GM19395 (cell line): ENCODE measurements at regions not wholly inside any gene's neighbourhood (a gene's known extent, or its start where the extent isn't known, plus 50 kb on each side); places are given as distances from the start of the nearest gene placed in this dataset.
"Not testable (repeated sequence)": the region's sequence is repeated elsewhere in the genome, so short reads cannot be mapped to it uniquely, and the experiment has no call there.

Experiments used
- ATAC-seq: cut with Tn5 transposase; IDR thresholded peaks from one replicate; pipeline ENCODE4 v1.9.1; 2021; ENCODE audit warnings: mild to moderate bottlenecking, moderate library complexity; ENCODE audit not compliant: unreplicated experiment

DNA sequence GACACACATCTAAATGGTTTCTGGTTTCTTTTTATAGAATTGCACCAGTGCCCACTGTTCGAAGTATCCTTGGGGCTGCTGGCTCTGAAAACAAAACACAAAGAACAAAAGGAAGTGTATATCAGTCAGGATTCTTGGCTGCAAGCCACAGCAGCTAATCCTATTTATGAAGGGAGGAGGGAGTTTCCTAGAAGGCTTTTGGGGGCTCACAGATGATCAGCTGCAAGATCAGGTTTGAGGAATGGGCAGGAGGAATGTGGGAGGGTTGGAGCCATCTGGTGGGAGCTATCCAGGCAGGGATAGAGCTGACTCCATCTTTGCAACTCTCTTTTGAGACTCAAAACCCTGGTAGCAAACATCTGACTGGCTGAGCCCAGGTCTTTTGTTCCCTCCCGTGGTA lies 118.3 kb upstream of the EEF2KMT start:
- no peak for ATAC-seq

DNA sequence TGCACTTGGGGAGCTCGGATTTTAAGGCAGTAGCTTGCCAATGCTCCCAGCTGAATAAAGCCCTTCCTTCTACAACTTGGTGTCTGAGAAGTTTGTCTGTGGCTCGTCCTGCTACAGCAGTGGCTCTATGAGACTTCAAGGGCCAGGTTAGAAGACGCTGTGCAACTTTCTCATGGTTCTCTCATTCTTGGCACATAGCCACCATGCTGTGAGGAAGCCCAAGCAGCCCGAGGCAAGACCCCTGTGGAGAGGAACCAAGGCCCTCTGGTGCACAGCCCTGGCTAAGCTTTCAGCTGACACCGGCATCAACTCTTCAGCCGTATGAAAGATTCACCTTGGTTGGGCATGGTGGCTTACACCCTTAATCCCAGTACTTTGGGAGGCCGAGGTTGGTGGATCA lies 116.9 kb upstream of the EEF2KMT start:
- ATAC-seq, result no peak

DNA sequence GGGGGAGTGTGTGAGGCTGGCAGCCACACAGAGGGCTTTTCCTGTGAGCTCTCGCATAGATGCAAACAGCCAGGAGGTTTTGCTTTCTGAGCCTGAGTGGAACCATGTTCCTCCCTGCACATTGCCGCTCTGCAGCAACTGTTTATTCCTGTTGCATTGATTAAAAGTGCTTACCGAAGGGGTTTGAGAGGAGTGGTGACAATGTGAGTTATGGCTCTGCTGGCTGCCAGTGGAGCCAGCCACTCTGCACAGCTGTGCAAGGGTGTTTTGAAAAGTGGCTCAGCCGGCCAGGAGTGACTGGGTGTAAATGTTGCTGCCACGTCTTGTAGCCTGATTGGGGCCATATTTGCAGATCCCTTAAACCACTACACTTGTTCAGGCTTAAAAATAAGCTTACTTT lies 114.9 kb upstream of the EEF2KMT start:
- ATAC-seq, result not testable (repeated sequence)

DNA sequence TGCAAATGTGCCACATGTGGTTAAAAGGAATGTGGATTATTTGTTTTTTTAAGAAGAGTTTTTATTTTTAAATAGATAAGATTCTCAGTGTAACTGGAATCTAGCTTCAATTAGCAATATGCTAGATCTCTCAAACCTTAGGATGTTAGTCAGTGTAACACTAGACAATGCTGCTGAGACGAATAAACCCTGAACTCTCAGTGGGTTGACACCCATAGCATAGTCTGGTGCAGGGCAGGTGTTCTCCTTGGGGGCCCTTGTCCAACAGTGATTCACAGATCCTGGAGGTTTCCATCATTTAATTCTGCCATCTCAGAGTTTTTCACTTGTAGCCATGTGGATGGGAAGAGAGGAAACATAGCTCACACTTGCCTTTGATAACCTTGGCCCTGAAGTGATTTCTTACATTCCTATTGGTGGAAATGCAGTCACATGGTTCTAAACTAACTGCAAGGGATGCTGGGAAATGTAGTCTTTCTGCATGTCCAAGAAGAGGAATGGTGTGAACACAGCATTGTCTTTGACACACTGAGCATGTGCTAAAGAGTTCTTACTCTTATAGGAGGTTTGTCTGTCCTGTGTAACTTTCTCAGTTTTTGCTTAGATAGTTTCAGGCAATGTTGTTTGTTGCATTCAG lies 110.4 kb upstream of the EEF2KMT start:
- not testable (repeated sequence) for ATAC-seq

DNA sequence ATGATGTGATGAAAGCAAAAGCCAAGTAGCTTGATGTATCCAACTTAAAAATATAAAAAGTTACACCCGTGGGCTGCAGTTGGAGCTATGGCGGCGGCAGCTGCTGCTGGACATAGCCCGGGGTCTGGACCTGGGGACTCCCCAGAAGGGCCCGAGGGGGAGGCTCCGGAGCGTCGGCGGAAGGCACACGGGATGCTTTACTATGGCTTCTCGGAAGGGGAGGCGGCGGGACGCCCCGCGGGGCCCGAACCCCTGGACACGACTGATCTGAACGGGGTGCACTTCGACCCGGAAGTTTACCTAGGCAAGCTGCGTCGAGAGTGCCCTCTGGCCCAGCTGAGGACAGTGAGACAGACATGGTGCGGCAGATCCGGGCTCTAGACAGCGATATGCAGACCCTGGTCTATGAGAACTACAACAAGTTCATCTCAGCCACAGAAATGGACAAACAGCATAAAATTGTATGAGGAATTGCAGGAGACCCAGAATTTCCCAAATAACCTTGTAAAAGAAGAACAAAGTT lies 109.5 kb upstream of the EEF2KMT start:
- no peak for ATAC-seq

DNA sequence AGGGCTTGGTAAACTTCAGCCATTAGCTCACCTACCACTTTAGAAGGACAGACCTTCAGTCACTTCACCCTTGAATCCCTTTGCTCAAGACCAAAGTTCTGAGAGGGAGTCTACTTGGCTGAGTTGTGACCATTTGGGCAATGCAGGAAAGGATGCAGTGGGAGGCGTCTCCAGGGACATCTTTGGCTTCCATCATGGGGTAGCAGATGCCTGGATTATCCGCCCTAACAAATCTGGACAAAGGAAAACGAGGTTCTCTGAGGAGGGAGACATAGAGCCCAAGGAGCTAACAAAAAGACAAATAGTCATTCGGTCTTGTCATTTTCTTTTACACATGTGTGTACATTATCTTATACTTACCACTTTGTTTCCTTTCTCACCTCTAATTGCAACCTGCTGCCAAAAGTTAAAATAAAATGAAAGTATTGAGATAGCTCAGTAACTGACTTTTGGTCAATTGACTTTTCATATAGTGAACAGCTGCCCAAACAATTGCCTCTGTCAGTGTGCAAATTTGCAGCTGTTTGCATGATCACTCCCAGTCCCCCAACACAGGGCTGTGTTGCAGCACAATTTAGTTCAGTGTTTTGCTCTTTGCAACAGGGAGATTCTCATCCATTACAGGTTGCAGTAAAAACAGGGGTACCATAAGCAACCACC lies 108.9 kb upstream of the EEF2KMT start:
- no peak for ATAC-seq

DNA sequence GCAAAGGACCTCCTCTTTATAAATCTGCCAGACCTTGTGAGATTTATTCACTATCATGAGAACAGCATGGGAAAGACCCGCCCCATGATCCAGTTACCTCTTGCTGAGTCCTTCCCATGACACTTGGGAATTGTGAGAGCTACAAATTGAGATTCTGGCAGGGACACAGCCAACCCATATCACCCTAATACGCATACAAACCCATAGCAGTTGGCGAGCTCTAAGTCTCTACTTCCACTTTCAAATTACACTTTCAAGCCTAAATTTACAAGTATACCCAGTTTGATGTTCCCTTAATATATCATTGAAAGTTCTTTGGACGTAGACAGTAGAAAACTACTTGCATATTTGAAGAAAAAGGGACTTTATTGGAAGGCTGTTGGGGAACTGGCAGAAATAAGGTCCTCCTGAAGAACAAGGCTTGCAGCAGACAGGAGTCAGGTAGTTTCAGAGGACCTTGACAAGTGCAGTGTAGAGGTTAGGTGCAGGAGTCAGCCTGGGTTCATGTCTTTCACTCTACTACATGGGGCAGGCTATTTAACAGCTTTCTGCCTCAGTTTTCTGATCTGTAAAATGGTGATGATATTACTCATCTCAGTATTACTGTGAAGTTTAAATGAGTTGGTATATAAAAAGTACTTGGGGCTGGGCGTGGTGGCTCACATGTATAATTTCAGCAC lies 107.9 kb upstream of the EEF2KMT start:
- ATAC-seq, result no peak

DNA sequence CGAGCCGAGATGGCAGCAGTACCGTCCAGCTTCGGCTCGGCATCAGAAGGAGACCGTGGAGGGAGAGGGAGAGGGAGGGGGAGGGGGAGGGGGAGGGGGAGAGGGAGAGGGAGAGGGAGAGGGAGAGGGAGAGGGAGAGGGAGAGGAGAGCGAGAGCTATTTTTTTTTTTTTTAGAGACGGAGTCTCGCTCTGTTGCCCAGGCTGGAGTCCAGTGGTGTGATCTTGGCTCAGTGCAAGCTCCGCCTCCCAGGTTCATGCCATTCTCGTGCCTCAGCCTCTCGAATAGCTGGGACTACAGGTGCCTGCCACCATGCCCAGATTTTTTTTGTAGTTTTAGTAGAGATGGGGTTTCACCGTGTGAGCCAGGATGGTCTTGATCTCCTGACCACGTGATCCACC lies 106.1 kb upstream of the EEF2KMT start:
- not testable (repeated sequence) for ATAC-seq

DNA sequence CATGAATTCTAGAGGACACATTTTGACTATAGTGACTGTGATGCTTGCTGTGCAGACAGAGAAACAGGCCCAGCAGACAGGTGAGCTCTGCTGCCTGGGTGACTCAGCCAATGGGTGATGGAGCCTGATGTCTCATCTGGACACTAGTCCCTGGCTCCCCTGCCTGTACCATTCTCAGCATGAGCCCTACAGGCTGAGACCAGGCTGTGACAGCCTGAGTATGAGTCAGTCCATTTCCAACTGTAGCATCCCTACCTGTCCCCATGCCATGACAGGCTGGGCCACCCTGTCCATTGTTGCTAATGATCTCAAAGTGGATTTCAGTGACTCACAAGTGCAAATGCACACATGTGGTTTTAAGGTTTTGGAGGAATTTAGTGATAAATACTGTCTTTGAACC lies 102.5 kb upstream of the EEF2KMT start:
- no peak for ATAC-seq

DNA sequence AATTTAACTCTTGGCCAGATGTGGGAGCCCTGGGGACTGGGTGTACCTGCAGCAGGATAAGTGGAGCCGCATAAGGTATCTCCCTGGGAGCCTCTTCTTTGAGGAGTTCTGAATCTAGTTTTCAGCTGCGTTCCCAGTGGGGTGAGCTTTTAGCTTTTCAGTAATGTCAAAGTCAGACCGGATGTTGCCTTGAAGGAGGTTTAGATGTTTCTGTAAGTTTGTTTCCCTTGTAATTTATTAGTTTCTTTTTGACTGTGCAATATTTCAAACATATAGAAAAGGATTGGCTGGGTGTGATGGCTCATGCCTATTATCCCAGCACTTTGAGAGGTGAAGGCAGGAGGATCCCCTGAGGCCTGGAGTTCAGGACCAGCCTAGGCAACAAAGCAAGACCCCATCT lies 98.6 kb upstream of the EEF2KMT start:
- no peak for ATAC-seq

DNA sequence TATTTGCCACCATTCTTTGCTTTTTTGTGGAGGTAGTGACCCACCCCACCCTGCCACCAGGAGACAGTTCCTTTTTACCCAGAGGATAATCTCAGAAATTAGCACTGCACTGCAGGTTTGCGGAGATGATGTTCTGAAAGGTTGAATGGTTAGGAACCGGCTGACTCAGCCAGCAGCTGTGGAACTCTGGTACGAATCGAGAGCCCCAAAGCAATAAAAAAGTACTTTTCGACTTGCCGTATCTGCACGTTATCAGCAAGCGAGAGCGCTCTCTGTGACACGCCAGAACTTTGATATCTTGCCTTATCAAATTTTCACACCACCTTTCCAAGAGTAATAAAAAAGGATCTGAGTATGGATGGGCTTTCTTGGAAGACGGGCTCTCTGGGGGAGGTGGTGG lies 96.3 kb upstream of the EEF2KMT start:
- no peak for ATAC-seq

DNA sequence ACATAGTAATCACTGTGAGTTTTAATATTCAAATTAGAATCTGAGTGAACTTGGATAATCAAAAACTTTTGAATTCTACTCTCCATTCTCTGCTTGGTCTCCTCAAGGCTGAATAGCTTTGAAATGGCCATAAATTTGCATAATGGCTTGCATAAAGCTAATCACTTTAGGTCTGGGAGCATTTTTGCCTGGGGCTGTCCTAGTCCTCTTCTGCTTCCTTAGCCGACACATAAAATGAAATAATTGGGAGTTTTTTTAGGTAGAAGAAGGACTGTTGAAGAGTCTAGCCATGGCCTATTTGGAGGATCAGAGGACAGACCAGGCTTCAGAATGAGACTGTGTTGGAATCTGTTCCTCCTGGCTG lies 91.4 kb upstream of the EEF2KMT start:
- no peak for ATAC-seq

DNA sequence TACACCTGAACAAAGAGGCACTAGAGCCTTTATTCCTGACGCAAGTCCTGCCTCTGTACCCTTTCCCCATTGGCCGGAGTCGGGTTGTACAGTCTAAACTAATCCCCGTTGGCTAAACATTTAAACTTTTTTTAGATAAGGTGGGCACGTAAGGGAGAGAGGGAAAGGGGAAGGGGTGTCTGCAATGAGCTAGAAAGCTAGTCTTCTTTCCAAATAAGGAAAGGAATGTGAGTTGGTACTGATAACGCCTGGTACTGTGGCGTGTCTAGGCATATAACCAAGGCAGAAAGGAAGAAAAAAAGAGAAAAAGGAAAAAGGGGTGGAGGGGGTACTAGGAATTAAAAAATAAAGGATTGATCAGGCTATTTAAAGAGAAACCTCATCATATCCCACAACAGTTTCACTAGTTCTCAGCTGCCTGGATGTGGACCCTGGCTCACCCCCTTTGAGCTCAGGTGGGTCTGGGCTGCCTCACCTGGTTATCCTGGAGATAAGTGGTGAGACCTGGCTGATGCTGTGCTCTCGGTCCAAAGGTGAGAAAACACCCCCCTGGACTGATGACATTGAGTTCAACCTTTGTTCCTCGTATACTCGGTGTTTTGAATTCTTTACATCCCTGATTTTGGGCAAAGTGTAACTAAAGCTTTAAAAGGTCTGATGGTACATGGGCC lies 90.9 kb upstream of the EEF2KMT start:
- ATAC-seq, result no peak

DNA sequence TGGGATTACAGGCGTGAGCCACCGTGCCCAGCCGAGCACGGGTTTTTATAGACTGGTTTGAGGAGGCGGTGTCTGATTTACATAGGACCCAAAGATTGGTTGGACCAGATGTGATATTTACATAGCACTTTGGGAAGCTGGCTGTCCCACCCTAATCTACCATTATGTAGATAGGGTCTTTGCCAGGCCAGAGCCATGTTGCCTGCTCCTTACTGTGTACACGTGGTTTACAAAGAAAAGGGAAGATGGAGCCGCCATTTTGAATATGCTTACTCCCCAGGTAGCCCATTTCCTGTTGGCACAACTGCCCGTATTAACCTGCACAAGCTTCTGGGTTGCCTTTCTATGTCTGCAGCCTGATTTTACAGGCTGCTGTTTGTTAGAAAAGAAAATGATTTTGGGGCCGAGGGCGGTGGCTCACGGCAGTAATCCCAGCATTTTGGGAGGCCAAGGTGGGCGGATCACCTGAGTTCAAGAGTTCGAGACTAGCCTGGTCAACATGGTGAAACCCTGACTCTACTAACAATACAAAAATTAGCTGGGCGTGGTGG lies 89.9 kb upstream of the EEF2KMT start:
- no peak for ATAC-seq

DNA sequence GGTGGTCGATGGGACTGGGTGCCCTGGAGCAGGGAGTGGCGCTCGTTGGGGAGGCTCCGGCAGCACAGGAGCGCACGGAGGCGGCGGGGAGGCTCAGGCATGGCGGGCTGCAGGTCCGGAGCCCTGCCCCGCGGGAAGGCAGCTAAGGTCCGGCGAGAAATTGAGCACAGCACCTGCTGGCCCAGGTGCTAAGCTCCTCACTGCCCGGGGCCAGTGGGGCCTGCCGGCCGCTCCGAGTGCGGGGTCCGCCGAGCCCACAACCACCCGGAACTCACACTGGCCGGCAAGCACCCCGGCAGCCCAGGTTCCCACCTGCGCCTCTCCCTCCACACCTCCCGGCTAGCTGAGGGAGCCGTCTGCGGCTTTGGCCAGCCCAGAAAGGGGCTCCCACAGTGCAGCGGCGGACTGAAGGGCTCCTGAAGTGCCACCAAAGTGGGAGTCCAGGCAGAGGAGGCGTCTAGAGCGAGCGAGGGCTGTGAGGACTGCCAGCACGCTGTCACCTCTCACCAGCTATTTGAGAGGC lies 88.8 kb upstream of the EEF2KMT start:
- ATAC-seq, result no peak

DNA sequence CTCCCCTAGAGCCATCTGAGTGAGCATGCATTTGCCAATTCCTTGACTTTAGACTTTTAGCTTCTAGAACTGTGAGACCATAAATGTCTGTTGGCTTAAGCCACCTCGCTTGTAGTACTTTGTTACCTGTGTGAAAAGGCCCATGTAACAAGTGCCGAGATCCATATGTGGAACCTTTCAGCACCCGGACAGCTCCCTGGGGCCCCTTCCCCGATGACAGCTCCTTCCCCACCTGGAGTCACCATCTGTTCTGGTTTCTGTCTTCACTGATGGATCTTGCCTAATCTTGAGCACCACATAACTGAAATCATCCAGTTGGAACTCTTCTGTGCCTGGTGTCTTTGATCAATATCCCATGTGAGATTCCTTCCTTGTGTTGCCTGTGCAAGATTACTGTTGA lies 78.9 kb upstream of the EEF2KMT start:
- ATAC-seq, result no peak

DNA sequence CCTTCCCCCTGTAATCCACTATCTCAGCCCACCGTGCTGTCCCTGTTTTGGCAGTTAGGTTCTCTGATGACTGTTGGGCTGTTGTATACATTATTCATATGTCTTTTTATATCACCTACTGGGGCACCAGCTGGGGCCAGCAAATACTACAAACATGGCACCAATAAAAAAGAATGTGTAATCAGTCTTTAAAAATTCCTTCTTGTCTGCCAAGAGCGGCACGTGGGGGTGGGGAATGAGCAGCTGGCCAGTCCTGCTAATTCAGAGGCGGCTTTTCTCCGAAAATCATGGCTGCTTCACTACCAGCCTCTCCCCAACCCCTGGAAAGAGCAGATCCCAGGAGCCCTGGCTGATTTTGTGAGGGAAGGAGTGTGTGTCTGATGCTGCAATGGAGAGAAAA lies 77.7 kb upstream of the EEF2KMT start:
- no peak for ATAC-seq

DNA sequence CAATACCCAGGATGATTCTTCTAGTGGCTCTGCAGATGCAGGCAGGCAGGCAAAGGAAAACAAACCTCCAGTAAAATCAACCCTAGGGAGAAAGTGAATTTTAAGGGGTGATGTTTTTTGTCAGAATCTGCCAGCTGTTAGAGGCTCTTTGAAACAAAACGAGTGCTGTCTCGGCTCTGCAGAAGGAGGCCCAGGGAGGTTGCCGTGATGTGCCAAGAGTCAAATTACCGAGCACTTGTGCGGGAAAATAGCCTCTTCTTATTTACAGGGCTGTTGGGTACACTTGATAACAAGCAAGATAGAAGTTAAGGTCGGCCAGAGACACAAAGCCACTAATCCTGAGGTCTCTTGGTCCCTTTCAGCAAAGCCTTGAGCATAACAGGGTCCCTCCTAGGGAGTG lies 68.9 kb upstream of the EEF2KMT start:
- no peak for ATAC-seq

DNA sequence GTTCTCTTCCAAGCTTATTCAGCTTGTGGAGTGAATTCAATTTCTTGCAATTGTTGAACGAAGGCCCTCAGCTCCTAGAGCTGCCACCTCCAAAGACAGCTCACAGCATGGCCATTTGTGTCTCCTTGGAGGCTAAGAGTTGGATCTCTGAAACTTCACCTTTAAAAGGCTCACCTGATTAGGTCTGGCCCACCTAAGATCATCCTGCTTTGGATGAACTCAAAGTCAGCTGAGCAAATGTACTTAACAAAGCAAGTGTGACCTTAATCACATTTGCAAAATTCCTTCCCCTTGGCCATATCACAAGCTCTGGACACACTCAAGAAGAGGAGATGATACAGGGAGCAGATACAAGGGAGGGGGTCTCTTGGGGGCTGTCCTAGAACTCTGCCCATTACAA lies 67.8 kb upstream of the EEF2KMT start:
- ATAC-seq, result not testable (repeated sequence)

DNA sequence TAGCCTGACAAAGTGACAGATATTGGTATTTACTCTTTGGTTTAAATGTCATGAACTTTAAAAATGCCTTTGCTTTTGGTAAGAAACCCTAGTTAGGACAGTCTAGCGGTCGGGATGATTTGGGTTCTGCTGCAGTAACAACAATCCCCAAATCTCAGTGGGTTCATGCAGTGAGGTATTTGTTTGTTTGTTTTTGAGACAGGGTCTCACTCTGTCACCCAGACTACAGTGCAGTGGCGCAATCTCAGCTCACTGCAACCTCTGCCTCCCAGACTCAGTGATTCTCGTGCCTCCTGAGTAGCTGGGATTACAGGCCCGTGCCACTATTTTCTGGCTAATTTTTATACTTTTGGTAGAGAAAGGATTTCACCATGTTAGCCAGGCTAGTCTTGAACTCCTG lies 65.2 kb upstream of the EEF2KMT start:
- ATAC-seq, result not testable (repeated sequence)

DNA sequence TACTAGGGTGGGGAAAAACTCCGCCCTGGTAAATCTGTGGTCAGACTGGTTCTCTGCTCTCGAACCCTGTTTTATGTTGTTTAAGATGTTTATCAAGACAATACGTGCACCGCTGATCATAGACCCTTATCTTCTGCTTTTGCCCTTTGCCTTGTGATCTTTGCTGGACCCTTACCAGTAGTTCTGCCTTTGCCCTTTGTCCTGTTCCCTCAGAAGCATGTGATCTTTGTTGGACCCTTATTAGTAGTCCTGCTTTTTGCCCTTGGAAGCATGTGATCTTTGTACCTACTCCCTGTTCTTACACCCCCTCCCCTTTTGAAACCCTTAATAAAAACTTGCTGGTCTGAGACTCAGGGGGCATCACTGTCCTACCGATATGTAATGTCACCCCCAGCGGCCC lies 64.3 kb upstream of the EEF2KMT start:
- not testable (repeated sequence) for ATAC-seq
